Activated CD4-positive, alpha-beta T cell treated with anti-CD3 and anti-CD28 coated beads for 36 hours (primary cell): ENCODE measurements at regions not wholly inside any gene's neighbourhood (a gene's known extent, or its start where the extent isn't known, plus 50 kb on each side); places are given as distances from the start of the nearest gene placed in this dataset.

Experiments used
- ATAC-seq: fragments of 200-7000 bp; cut with Tn5 transposase; one replicate; pipeline ENCODE4 v1.10.0; 2021; ENCODE audit warnings: mild to moderate bottlenecking, moderate library complexity
- CTCF ChIA-PET: fragments of 350-600 bp; sonication (Branson Sonifier 250); formaldehyde crosslinking; loops from one replicate; lab custom pipeline; 2021; ENCODE audit warnings: antibody characterized with exemption; lab: Charles Lee
- POLR2A ChIA-PET: fragments of 350-600 bp; sonication (Branson Sonifier 250); formaldehyde crosslinking; loops from one replicate; lab custom pipeline; 2021; ENCODE audit warnings: antibody characterized with exemption, inconsistent platforms; lab: Charles Lee
- DNase-seq: peaks from one replicate; pipeline ENCODE4 v3.0.0-alpha.2; 2020
- H3K27ac Mint-ChIP-seq: one replicate; pipeline ENCODE4 v1.8.0; 2021; ENCODE audit warnings: mixed read lengths
- H3K27me3 Mint-ChIP-seq: one replicate; pipeline ENCODE4 v1.8.0; 2021; ENCODE audit warnings: mixed read lengths
- H3K36me3 Mint-ChIP-seq: one replicate; pipeline ENCODE4 v1.8.0; 2021; ENCODE audit warnings: low read depth, mixed read lengths
- H3K4me1 Mint-ChIP-seq: one replicate; pipeline ENCODE4 v1.8.0; 2021; ENCODE audit warnings: mixed read lengths
- H3K4me3 Mint-ChIP-seq: one replicate; pipeline ENCODE4 v1.8.0; 2021; ENCODE audit warnings: mild to moderate bottlenecking, moderate library complexity, mixed read lengths
- H3K9me3 Mint-ChIP-seq: one replicate; pipeline ENCODE4 v1.8.0; 2021; ENCODE audit warnings: low read depth, mixed read lengths
- intact Hi-C, 2 experiments: fragments of 100-400 bp; cut with DNase I in 1 of 2; cut with micrococcal nuclease in 1 of 2; formaldehyde crosslinking; loops; one replicate each; pipeline versions ENCODE4 v1.14.2 to v1.15.1; 2022 to 2024; cut with DNase I, micrococcal nuclease

- POLR2A ChIA-PET, result no interaction called here
Observed at GRCh38 chr1:30616759-30617158, 106.6 kb downstream of the MATN1 start.

GRCh38 chr1:30615816-30616590 lies 107.4 kb downstream of the MATN1 start:
- H3K4me1 Mint-ChIP-seq, result peaks cover 8% of the 10 kb centered on the region
- ATAC-seq (no peak), DNase-seq (no peak)
- H3K27ac Mint-ChIP-seq, result no peak overlapping the region
- ChIA-PET CTCF (no interaction called here), POLR2A (no interaction called here)
- intact Hi-C loops, result no loop called here
- H3K27me3 Mint-ChIP-seq, result peaks cover 13% of the 10 kb centered on the region
- no peak overlapping the region for H3K4me3 Mint-ChIP-seq
- H3K9me3 Mint-ChIP-seq, result no peaks in the 10 kb centered on the region
- no peaks in the 10 kb centered on the region for H3K36me3 Mint-ChIP-seq

More at GRCh38 chr1:30616759-30617158, 106.6 kb downstream of the MATN1 start:
- DNase-seq (no peak), ATAC-seq (no peak)
- Mint-ChIP-seq H3K9me3 (no peaks in the 10 kb centered on the region), H3K27me3 (peaks cover 17% of the 10 kb centered on the region), H3K27ac (no peak overlapping the region), H3K4me1 (peaks cover 8% of the 10 kb centered on the region), H3K36me3 (no peaks in the 10 kb centered on the region), H3K4me3 (no peak overlapping the region)
- CTCF ChIA-PET, result no interaction called here
- intact Hi-C loops, result no loop called here

- no peak for ATAC-seq
- CTCF ChIA-PET, result no interaction called here
- no peak overlapping the region for H3K4me3 Mint-ChIP-seq
- peaks cover 11% of the 10 kb centered on the region for H3K27me3 Mint-ChIP-seq
- intact Hi-C loops, result no loop called here
- H3K4me1 Mint-ChIP-seq, result peaks cover 8% of the 10 kb centered on the region
- POLR2A ChIA-PET, result no interaction called here
- no peaks in the 10 kb centered on the region for H3K9me3 Mint-ChIP-seq
- H3K27ac Mint-ChIP-seq, result no peak overlapping the region
- no peak for DNase-seq
- H3K36me3 Mint-ChIP-seq, result no peaks in the 10 kb centered on the region
Observed at GRCh38 chr1:30615076-30615795, 108.1 kb downstream of the MATN1 start.

GRCh38 chr1:30613188-30613587 lies 110.2 kb downstream of the MATN1 start:
- no peaks in the 10 kb centered on the region for H3K36me3 Mint-ChIP-seq
- peaks cover 2% of the 10 kb centered on the region for H3K4me1 Mint-ChIP-seq
- DNase-seq (no peak), ATAC-seq (no peak)
- H3K9me3 Mint-ChIP-seq, result no peaks in the 10 kb centered on the region
- ChIA-PET CTCF (interaction anchor here (0.8 kb wide), 1 partner anchor 13 kb away, joined by 3 read pairs; no protein-coding TSS in a partner anchor), POLR2A (no interaction called here)
- peaks cover 6% of the 10 kb centered on the region for H3K27me3 Mint-ChIP-seq
- intact Hi-C loops, result no loop called here
- H3K4me3 Mint-ChIP-seq, result no peak overlapping the region
- no peak overlapping the region for H3K27ac Mint-ChIP-seq

GRCh38 chr1:30612536-30613065 lies 110.8 kb downstream of the MATN1 start:
- H3K27ac Mint-ChIP-seq, result no peak overlapping the region
- ATAC-seq (no peak), DNase-seq (no peak)
- POLR2A ChIA-PET, result no interaction called here
- H3K9me3 Mint-ChIP-seq, result no peaks in the 10 kb centered on the region
- CTCF ChIA-PET, result interaction anchor here (0.8 kb wide), 1 partner anchor 13 kb away, joined by 3 read pairs; no protein-coding TSS in a partner anchor
- H3K4me1 Mint-ChIP-seq, result no peaks in the 10 kb centered on the region
- intact Hi-C loops, result no loop called here
- no peak overlapping the region for H3K4me3 Mint-ChIP-seq
- no peaks in the 10 kb centered on the region for H3K36me3 Mint-ChIP-seq
- H3K27me3 Mint-ChIP-seq, result peaks cover 6% of the 10 kb centered on the region

GRCh38 chr1:30611741-30612309 lies 111.6 kb downstream of the MATN1 start:
- ATAC-seq (no peak), DNase-seq (peak; percentile 7)
- Mint-ChIP-seq H3K27ac (no peak overlapping the region), H3K9me3 (no peaks in the 10 kb centered on the region), H3K27me3 (peaks cover 6% of the 10 kb centered on the region), H3K4me3 (no peak overlapping the region), H3K36me3 (no peaks in the 10 kb centered on the region), H3K4me1 (no peaks in the 10 kb centered on the region)
- ChIA-PET CTCF (no interaction called here), POLR2A (no interaction called here)
- intact Hi-C loops, result no loop called here

- Mint-ChIP-seq H3K27me3 (peaks cover 3% of the 10 kb centered on the region), H3K9me3 (no peaks in the 10 kb centered on the region), H3K36me3 (no peaks in the 10 kb centered on the region), H3K4me3 (no peak overlapping the region), H3K27ac (no peak overlapping the region), H3K4me1 (no peaks in the 10 kb centered on the region)
- DNase-seq (no peak), ATAC-seq (no peak)
- POLR2A ChIA-PET, result no interaction called here
- intact Hi-C loops, result no loop called here
- CTCF ChIA-PET, result interaction anchor here (0.6 kb wide), 1 partner anchor 159 kb away, joined by 3 read pairs; no protein-coding TSS in a partner anchor
Observed at GRCh38 chr1:30610917-30611316, 112.5 kb downstream of the MATN1 start.

- intact Hi-C loops, result no loop called here
- Mint-ChIP-seq H3K27ac (no peak overlapping the region), H3K9me3 (no peaks in the 10 kb centered on the region), H3K4me3 (no peak overlapping the region), H3K27me3 (peaks cover 3% of the 10 kb centered on the region), H3K36me3 (no peaks in the 10 kb centered on the region), H3K4me1 (no peaks in the 10 kb centered on the region)
- DNase-seq, result no peak
- no peak for ATAC-seq
- CTCF ChIA-PET, result interaction anchor here (0.5 to 0.8 kb wide), 3 partner anchors 98 to 856 kb away, joined by 3 to 4 read pairs (median 3); no protein-coding TSS in a partner anchor
- POLR2A ChIA-PET, result no interaction called here
Observed at GRCh38 chr1:30609999-30610345, 113.4 kb downstream of the MATN1 start.

- no peak for DNase-seq
- ATAC-seq, result no peak
- Mint-ChIP-seq H3K27ac (no peak overlapping the region), H3K4me3 (no peak overlapping the region), H3K4me1 (no peaks in the 10 kb centered on the region), H3K36me3 (no peaks in the 10 kb centered on the region), H3K27me3 (peaks cover 3% of the 10 kb centered on the region), H3K9me3 (no peaks in the 10 kb centered on the region)
- ChIA-PET CTCF (interaction anchor here (0.5 to 0.8 kb wide), 2 partner anchors 98 to 855 kb away, joined by 3 to 4 read pairs; no protein-coding TSS in a partner anchor), POLR2A (no interaction called here)
- intact Hi-C loops, result no loop called here
Observed at GRCh38 chr1:30609336-30609998, 113.9 kb downstream of the MATN1 start.

GRCh38 chr1:30607723-30608122 lies 115.7 kb downstream of the MATN1 start:
- intact Hi-C loops, result no loop called here
- H3K27me3 Mint-ChIP-seq, result peaks cover 3% of the 10 kb centered on the region
- no peaks in the 10 kb centered on the region for H3K36me3 Mint-ChIP-seq

GRCh38 chr1:30606166-30606565 lies 117.2 kb downstream of the MATN1 start:
- no peak overlapping the region for H3K4me3 Mint-ChIP-seq
- no peaks in the 10 kb centered on the region for H3K9me3 Mint-ChIP-seq
- no peak for ATAC-seq
- ChIA-PET CTCF (no interaction called here), POLR2A (no interaction called here)
- no peak overlapping the region for H3K27ac Mint-ChIP-seq
- no peaks in the 10 kb centered on the region for H3K36me3 Mint-ChIP-seq
- H3K4me1 Mint-ChIP-seq, result no peaks in the 10 kb centered on the region
- H3K27me3 Mint-ChIP-seq, result peaks cover 3% of the 10 kb centered on the region
- intact Hi-C loops, result no loop called here
- no peak for DNase-seq

More at GRCh38 chr1:30607723-30608122, 115.7 kb downstream of the MATN1 start:
- POLR2A ChIA-PET, result no interaction called here
- no peaks in the 10 kb centered on the region for H3K4me1 Mint-ChIP-seq
- CTCF ChIA-PET, result no interaction called here
- no peak overlapping the region for H3K27ac Mint-ChIP-seq
- H3K4me3 Mint-ChIP-seq, result no peak overlapping the region
- ATAC-seq, result no peak
- no peaks in the 10 kb centered on the region for H3K9me3 Mint-ChIP-seq
- no peak for DNase-seq
